ENCODE measurements at regions not wholly inside any gene's neighbourhood (a gene's known extent, or its start where the extent isn't known, plus 50 kb on each side); places are given as distances from the start of the nearest gene placed in this dataset.

- no peak for DNase-seq
Measured at GRCh38 chr5:124253203-124253810, 493.1 kb downstream of the ZNF608 start.

GRCh38 chr5:124252747-124253146 lies 493.7 kb downstream of the ZNF608 start:
- DNase-seq = no peak

- DNase-seq = no peak
Measured at GRCh38 chr5:124252191-124252638, 494.2 kb downstream of the ZNF608 start.

GRCh38 chr5:124245276-124245675 lies 501.2 kb downstream of the ZNF608 start:
- no peak for DNase-seq

- DNase-seq = no peak
Measured at GRCh38 chr5:124240732-124241131, 505.7 kb downstream of the ZNF608 start.

GRCh38 chr5:124239572-124239971 lies 506.9 kb downstream of the ZNF608 start:
- DNase-seq = no peak

GRCh38 chr5:124238350-124238749 lies 508.1 kb downstream of the ZNF608 start:
- no peak for DNase-seq

- no peak for DNase-seq
Measured at GRCh38 chr5:124237206-124237695, 509.2 kb downstream of the ZNF608 start.

- DNase-seq = no peak
Measured at GRCh38 chr5:124236361-124237205, 509.9 kb downstream of the ZNF608 start.

GRCh38 chr5:124235576-124235975 lies 510.9 kb downstream of the ZNF608 start:
- DNase-seq = no peak

- no peak for DNase-seq
Measured at GRCh38 chr5:124234770-124235562, 511.5 kb downstream of the ZNF608 start.

- DNase-seq = no peak
Measured at GRCh38 chr5:124234022-124234769, 512.2 kb downstream of the ZNF608 start.

- no peak for DNase-seq
Measured at GRCh38 chr5:124232515-124232914, 513.9 kb downstream of the ZNF608 start.

- DNase-seq = no peak
Measured at GRCh38 chr5:124231802-124232201, 514.6 kb downstream of the ZNF608 start.

GRCh38 chr5:124231230-124231629 lies 515.2 kb downstream of the ZNF608 start:
- no peak for DNase-seq

GRCh38 chr5:124230456-124230855 lies 516.0 kb downstream of the ZNF608 start:
- no peak for DNase-seq

GRCh38 chr5:124229352-124229751 lies 517.1 kb downstream of the ZNF608 start:
- DNase-seq = no peak

GRCh38 chr5:124227914-124228313 lies 518.5 kb downstream of the ZNF608 start:
- no peak for DNase-seq

GRCh38 chr5:124220418-124220817 lies 526.0 kb downstream of the ZNF608 start:
- no peak for DNase-seq

- DNase-seq = no peak
Measured at GRCh38 chr5:124212934-124213333, 533.5 kb downstream of the ZNF608 start.

GRCh38 chr5:124210111-124210910 lies 536.1 kb downstream of the ZNF608 start:
- DNase-seq = no peak

- DNase-seq = no peak
Measured at GRCh38 chr5:124207118-124207517, 539.3 kb downstream of the ZNF608 start.

Measured in activated gamma-delta T cell treated with Interleukin-2 at 50 U/mL for 16 hours (primary cell).